GM23338 (cell line): ENCODE measurements at regions not wholly inside any gene's neighbourhood (a gene's known extent, or its start where the extent isn't known, plus 50 kb on each side); places are given as distances from the start of the nearest gene placed in this dataset.

Source experiments
- EZH2 ChIP-seq: fragments of 200-600 bp; sonication (generic); IDR thresholded peaks from one replicate; pipeline ENCODE4 v1.8.0; 2017; ENCODE audit warnings: antibody characterized with exemption, mild to moderate bottlenecking, low read depth; ENCODE audit not compliant: unreplicated experiment
- EZH2phosphoT487 ChIP-seq: fragments of 200-600 bp; sonication (generic); IDR thresholded peaks from one replicate; pipeline ENCODE4 v1.8.1; 2018; ENCODE audit warnings: antibody characterized with exemption; ENCODE audit not compliant: unreplicated experiment
- JUNB ChIP-seq: IDR thresholded peaks from one replicate; pipeline ENCODE4 v1.6.1; 2016; ENCODE audit warnings: antibody characterized with exemption; ENCODE audit not compliant: unreplicated experiment
- NANOG ChIP-seq: IDR thresholded peaks from 2 replicates; pipeline ENCODE4 v1.6.1; 2016; ENCODE audit warnings: antibody characterized with exemption, borderline replicate concordance
- POLR2AphosphoS5 ChIP-seq: IDR thresholded peaks from 2 replicates; pipeline ENCODE4 v1.6.1; 2016; ENCODE audit warnings: antibody characterized with exemption, low read depth
- STAT1 ChIP-seq: IDR thresholded peaks from one replicate; pipeline ENCODE4 v1.6.1; 2016; ENCODE audit warnings: antibody characterized with exemption; ENCODE audit not compliant: unreplicated experiment
- ZNF114 ChIP-seq: fragments of 250-450 bp; sonication (Bioruptor Pico); IDR thresholded peaks from 2 replicates; pipeline ENCODE4 v1.5.0; 2020; ENCODE audit warnings: mild to moderate bottlenecking, moderate library complexity
- TF ChIP-seq, protein P1 (sequence below), 2 experiments: fragments of 200-600 bp in 1 of 2; sonication (generic) in 1 of 2; conservative IDR thresholded peaks; 2 replicates each; pipeline versions ENCODE4 v1.5.1 to v1.6.1; 2016 to 2017; ENCODE audit warnings: antibody characterized with exemption in 2 of 2, low read depth in 2 of 2, mild to moderate bottlenecking in 2 of 2, moderate library complexity in 1 of 2
- TF ChIP-seq, protein P2 (sequence below): IDR thresholded peaks from one replicate; pipeline ENCODE4 v1.6.1; 2018; ENCODE audit warnings: antibody characterized with exemption; ENCODE audit not compliant: unreplicated experiment
- TF ChIP-seq, protein P3 (sequence below): IDR thresholded peaks from 2 replicates; pipeline ENCODE4 v1.6.1; 2016; ENCODE audit warnings: antibody characterized with exemption

DNA sequence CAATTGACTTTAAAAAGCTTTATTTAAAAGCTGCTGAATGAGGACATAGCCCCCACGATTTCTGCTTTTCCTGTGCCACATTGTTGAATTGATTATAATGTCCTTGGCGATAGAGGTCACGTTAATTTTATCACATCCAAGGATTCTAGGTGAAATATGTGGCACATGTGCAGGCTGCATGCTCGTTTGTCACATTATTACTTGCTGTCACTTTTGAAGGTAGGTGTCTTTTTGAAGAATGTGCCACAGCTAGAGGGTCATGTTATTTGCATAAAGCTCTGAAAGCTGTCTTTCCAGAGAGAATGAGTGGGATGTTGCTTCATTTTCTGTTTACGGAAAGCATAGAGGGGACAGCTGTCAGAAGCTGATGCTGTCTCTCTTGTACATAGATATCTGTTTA lies 927.6 kb upstream of the ATXN8OS start:
- TF ChIP-seq, protein P1, sequence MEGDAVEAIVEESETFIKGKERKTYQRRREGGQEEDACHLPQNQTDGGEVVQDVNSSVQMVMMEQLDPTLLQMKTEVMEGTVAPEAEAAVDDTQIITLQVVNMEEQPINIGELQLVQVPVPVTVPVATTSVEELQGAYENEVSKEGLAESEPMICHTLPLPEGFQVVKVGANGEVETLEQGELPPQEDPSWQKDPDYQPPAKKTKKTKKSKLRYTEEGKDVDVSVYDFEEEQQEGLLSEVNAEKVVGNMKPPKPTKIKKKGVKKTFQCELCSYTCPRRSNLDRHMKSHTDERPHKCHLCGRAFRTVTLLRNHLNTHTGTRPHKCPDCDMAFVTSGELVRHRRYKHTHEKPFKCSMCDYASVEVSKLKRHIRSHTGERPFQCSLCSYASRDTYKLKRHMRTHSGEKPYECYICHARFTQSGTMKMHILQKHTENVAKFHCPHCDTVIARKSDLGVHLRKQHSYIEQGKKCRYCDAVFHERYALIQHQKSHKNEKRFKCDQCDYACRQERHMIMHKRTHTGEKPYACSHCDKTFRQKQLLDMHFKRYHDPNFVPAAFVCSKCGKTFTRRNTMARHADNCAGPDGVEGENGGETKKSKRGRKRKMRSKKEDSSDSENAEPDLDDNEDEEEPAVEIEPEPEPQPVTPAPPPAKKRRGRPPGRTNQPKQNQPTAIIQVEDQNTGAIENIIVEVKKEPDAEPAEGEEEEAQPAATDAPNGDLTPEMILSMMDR (conservative IDR thresholded peaks at IDR 0.05; ENCODE audit: low read depth in 2 of 2): no peak
- TF ChIP-seq EZH2phosphoT487 (no peak), EZH2 (no peak), POLR2AphosphoS5 (no peak), STAT1 (no peak), JUNB (no peak), ZNF114 (CRISPR knock-in tag) (no peak), NANOG (no peak)
- TF ChIP-seq, protein P2, sequence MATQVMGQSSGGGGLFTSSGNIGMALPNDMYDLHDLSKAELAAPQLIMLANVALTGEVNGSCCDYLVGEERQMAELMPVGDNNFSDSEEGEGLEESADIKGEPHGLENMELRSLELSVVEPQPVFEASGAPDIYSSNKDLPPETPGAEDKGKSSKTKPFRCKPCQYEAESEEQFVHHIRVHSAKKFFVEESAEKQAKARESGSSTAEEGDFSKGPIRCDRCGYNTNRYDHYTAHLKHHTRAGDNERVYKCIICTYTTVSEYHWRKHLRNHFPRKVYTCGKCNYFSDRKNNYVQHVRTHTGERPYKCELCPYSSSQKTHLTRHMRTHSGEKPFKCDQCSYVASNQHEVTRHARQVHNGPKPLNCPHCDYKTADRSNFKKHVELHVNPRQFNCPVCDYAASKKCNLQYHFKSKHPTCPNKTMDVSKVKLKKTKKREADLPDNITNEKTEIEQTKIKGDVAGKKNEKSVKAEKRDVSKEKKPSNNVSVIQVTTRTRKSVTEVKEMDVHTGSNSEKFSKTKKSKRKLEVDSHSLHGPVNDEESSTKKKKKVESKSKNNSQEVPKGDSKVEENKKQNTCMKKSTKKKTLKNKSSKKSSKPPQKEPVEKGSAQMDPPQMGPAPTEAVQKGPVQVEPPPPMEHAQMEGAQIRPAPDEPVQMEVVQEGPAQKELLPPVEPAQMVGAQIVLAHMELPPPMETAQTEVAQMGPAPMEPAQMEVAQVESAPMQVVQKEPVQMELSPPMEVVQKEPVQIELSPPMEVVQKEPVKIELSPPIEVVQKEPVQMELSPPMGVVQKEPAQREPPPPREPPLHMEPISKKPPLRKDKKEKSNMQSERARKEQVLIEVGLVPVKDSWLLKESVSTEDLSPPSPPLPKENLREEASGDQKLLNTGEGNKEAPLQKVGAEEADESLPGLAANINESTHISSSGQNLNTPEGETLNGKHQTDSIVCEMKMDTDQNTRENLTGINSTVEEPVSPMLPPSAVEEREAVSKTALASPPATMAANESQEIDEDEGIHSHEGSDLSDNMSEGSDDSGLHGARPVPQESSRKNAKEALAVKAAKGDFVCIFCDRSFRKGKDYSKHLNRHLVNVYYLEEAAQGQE: no peak
- TF ChIP-seq, protein P3, sequence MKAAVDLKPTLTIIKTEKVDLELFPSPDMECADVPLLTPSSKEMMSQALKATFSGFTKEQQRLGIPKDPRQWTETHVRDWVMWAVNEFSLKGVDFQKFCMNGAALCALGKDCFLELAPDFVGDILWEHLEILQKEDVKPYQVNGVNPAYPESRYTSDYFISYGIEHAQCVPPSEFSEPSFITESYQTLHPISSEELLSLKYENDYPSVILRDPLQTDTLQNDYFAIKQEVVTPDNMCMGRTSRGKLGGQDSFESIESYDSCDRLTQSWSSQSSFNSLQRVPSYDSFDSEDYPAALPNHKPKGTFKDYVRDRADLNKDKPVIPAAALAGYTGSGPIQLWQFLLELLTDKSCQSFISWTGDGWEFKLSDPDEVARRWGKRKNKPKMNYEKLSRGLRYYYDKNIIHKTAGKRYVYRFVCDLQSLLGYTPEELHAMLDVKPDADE: no peak
